GM18511 (cell line): ENCODE measurements at regions not wholly inside any gene's neighbourhood (a gene's known extent, or its start where the extent isn't known, plus 50 kb on each side); places are given as distances from the start of the nearest gene placed in this dataset.
"Not testable (repeated sequence)": the region's sequence is repeated elsewhere in the genome, so short reads cannot be mapped to it uniquely, and the experiment has no call there.

Experiments used
- ATAC-seq: cut with Tn5 transposase; IDR thresholded peaks from one replicate; pipeline ENCODE4 v1.9.1; 2021; ENCODE audit warnings: mild to moderate bottlenecking, moderate library complexity; ENCODE audit not compliant: unreplicated experiment

DNA sequence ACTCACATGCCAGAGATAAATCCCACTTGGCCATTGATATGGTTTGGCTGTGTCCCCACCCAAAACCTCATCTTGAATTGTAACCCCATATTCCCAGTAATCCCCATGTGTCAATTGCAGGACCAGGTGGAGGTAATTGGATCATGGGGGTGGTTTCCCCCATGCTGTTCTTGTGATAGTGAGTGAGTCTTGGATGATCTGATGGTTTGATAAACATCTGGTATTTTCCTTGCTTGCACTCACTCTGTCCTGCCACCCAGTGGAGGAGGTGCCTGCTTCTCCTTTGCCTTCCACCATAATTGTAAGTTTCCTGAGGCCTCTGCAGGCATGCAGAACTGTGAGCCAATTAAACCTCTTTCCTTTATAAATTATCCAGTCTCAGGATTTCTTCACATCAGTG is 50.4 kb upstream of the B3GAT2 start:
- not testable (repeated sequence) for ATAC-seq

DNA sequence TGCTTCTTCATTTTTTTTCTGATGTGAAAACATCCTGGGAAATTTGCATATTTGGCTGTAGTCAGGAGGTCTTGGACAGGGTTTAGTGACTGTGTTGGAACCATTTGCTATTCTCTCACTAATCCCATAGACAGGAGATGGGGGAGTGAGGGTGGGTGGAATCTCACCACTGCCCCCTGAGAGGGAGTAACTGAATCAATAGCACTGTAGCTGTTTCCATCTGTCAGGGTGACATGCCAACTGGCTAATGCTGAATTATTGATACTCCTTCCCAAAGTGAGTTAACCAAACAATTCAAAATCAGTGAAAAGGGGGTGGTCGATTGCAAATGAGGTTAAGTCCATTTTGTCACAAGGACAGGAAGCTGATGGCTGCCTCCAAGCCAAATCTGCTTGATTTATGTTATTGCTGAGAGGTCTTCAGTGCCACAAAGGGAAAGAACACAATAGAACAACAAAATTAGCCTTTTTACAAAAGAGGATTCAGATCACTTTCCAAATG is 55.1 kb upstream of the B3GAT2 start:
- ATAC-seq: no peak

DNA sequence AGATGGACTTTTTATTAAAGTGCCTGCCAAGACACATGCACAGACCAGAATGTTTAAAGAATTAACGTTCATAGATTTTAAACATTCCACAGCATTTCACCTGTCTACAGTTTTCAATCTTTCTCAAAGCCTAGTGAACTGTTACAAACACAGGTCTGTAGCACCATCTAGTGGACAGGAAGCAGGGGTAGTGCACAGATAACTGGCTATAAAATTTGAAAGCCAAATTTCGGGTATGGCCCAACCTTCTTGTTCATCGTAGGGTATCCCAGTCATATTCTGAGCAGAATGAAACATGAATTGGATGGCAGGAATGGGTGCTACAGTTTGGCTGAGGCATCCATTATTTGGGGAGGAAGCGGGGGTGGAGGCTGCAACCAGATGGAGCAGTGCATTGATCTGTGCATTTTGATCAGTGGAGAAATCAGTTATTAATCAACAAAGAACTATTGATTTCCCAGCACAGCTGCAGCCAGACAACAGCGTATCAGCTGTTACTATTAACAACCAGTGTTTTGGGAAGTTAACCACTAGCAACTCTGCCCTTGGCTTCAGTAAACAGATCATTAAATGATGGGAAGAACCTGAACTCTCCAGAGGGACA is 56.1 kb upstream of the B3GAT2 start:
- peak; percentile 90 for ATAC-seq

DNA sequence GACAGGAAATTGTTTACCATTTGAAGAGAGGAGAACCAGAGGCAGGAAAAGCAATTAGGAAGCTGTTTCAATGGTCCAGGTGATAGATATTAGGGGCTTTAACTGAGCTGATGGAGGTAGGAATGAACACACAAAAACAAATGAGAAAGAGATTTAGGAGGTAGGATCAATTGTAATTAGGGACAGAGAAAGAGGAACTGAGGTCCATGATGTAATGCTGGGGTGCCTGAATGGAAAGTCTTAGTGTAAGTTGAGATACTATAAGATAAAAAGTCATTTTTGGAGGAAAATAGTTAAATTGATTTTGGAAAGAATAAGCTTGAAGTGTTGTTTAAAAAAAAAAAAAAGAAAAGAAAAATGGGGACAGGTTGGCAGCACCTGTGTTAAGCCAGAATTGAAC is 58.5 kb upstream of the B3GAT2 start:
- no peak for ATAC-seq

DNA sequence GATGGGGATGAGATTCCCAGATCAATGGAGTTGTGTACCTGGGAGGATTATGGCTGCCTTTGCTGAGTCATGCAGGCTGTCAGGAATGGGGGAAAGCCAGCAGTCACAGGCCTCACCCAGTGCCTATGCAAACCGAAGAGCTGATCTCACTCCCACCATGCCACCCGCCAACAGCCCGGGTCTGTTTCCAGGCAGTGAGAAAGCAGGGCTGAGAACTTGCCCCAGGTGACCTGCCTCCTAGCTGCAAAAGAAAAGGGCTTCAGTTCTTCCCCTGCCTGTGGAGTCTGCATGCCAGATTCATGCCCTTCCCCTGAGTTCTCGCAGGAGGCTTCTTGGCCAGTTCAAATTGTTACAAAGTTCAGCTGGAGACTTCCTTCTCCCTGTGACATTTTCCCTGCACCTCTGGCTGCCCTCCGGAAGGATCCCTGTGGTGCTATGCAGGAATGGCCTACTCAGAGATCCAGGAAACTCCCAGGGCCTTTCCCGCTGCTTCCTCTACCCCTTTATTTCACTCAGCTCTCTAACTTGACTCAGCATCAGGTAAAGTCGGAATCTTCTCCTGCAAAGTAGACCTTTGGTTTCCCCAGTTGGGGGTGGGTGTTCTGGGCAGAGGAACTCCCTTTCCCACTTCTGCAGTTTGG is 71.5 kb upstream of the B3GAT2 start:
- no peak for ATAC-seq

DNA sequence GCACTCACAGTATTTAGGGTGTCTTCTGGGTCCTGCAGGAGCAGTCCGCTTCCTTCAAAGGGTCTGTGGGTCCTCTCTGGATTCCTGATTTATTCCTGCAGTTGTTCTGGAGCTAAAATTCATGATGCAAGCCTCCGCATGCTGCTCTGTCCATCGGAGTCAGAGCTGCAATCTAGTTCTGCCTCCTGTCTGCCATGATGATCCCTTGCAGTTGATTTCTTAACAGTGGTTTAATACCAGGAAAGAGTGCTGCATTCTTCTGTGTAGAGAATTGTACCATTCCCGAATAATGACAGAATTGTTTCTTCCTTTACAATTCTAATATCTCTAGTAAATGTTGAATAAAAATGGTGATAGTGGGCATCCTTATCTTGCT is 72.0 kb upstream of the B3GAT2 start:
- no peak for ATAC-seq

DNA sequence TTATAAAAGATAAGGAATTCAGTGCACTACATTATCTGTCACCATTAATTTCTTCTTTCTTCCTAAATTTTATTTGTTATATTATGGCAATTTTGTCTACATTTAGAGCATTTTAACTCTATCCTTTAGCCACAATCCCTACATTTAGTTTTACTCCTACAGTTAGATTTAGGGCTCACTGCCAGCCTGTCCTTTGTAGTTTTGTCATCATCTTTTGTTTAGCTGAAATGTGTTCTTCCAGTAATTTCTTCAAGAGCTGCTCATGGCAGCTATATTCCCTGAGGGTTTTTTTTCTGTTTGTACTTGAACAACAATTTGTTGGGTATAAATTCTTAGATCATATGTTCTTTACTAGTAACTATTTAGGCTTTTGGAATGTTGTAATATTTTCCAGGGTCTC is 72.7 kb upstream of the B3GAT2 start:
- no peak for ATAC-seq

DNA sequence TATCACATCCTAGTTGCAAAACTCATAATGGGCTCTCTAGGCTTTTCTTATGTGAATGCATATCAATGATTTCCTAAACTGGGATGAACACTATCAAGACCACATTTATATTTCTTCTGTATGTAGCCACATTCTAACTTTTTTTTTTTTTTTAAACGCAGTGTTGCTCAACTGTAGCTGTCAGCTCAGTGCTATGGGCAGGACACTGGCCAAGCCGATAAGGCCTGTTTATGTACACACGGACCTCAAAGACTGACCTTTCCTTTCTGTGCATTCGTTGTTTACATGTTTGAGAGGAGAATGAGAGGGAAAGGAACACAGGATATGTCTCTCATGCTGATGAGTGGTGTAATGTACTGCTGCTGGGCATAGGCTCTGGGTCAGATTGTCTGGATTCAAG is 75.1 kb upstream of the B3GAT2 start:
- no peak for ATAC-seq

DNA sequence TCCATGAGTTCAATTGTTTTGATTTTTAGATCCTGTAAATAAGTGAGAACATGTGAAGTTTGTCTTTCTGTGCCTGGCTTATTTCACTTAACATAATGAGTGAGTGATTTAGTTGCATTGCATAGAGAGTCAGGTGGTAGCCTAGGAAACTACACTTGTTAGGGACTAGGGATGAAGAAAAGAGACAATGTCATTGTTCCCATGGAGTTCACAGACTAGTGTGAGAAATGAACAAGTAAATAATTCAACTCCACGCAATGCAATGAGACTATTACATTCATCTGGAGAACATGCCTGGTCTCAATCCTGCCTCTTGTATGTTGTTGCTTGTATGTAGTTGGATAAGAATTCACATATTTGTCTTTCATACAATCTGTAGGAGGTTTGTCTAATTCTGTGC is 76.3 kb upstream of the B3GAT2 start:
- ATAC-seq: no peak

DNA sequence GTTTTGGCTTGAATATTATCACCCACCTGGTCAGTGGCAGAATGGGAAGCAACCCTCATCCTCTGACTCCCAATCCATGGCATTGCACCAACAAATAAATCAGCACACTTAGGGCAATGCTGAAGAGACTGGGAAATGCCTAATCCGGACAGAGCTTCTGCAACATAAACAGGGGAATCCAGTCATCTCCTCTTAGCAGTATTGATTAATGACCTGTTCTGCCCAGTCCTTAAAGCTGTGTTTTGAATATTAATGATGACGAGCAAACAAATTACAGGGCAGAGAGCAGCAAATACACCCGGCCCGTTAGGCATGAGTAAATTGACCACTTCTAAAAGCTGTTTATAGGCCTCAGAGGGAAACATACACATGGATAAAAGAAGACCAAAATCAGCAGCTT is 77.0 kb upstream of the B3GAT2 start:
- no peak for ATAC-seq

DNA sequence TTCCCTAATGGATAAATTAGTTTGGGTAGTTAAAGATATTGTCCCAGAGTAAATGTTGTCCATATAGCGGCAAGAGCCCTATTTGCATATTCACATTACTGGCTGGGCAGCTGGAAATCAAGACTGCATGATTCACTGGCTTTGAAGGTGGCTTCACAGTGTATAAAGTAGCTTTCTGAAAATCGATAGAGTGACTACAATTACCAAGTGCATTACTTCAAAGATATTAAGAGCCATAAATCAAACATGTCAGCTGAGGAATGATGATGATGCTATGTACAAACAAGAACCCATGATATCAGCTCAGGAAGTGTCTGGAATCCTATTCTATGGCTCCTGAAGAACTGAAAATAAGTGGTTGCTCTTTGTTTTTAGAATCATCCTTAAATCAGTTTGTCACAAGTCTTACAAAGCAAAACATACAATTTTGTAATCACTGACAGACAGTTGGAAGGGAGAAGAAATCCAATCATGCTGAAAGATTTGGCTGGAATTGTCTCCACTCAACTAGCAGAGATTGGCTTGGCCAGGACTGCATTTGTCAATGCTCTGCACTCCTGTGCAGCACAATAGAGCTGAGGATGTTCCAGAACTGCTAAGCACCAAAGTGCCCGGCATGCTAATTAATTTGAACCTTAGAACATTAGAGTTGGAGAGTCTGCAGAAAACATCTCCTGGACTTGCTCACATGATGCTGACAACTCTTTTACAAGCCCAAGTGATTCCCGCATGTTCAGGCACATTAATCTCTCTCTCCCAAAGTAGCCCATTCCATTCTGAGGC is 77.9 kb upstream of the B3GAT2 start:
- no peak for ATAC-seq

DNA sequence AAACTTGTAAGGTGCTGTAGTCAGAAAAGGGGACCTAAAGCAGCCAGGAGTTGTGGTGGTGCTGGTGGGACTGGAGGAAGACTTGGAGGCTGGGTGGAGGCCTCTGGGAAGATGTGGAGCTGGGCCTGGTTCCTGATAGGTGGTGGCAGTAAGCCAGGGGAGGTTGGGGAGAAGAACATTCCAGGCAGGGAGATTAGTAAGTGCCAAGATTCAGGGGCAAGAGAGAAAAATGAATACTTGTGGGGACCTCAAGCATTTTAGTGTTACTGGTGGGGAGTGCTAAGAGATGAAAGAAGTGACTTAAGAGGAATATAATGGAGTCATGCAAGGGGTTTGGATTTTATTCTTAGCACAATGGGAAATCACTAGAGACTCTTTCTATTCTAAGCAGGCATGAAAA is 79.0 kb upstream of the B3GAT2 start:
- ATAC-seq: no peak

DNA sequence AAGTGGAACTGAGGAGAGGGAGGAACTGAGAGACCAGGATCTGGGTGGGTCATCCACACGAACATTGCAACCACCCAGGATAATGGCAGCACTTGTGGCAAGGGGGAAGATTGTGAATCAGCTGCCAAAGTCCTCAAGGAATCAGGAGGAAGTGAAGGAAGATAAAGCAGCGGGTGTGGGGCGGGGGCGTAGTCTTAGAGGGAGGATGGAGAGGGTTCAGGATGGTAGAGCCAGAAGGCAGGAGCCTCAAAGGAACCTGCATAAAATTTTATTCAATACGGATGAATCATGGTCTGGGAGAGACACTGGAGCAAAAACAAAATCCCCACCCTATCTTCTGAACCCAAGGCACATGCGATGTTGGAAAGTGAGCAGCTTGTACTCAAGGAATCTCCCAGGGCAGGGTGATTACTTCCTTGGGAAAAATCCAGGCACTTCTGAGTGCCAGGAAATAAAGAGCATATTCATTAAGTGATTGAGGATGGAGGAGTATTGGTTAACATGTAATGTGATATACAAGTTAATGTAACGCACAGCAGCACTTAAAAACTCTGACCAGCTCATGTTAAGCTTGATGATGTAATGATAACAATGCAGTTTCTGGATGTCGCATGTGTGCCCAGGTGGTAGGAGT is 82.0 kb upstream of the B3GAT2 start:
- ATAC-seq: no peak

DNA sequence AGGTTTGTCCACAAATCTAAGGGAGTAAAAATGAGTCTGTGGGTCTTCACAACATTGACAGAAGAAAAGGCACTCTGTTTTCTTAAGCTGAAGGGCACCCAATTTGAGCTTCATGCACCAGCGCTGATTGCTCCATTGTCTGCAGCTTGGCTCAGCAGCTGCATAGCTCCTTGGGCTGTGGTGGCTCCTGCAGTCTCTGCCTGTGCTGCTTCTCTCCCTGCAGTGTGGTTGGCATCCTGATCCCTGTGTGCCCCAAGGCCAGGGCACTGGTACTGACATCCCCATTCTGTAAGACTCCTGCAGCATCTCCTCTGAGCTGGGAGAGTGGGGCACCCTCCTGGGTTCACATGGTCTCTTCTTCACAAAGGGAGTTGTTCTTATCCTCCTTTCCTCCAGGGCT is 83.2 kb upstream of the B3GAT2 start:
- ATAC-seq: no peak

DNA sequence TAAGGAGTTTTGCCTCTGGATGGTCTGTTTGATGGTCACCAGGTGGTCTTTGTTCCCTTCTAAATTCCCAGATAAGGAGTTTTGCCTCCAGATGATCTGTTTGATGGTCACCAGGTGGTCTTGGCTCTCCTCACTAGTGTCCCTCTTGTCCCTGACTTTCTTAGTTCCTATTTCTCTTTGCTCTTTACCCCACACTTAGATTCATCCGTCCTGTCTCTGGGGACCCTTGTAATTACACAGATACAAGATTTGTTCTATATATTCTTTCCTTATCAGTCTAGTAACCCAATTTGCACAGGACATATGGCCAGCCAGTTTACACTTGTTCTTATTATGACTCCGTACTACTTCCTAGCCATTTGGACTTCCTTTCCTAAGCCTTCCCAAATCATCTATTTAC is 84.0 kb upstream of the B3GAT2 start:
- no peak for ATAC-seq

DNA sequence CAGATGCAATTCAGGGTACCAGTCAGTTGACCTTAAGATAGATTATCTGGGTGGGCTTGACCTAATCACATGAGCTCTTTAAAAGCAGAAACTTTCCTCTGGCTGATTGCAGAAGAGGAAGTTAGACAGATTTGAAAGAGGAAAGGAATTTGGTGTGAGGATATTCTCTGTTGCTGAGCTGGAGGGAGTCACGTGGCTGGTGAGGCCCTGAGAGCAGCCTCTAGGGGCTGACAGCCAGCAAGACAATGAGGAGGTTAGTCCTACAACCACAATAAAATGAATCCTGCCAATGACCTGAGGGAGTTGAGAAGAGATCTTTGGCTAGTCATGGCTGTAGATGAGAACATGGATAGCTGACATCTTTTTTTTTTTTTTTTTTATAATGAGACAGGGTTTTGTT is 87.0 kb upstream of the B3GAT2 start:
- ATAC-seq: no peak

DNA sequence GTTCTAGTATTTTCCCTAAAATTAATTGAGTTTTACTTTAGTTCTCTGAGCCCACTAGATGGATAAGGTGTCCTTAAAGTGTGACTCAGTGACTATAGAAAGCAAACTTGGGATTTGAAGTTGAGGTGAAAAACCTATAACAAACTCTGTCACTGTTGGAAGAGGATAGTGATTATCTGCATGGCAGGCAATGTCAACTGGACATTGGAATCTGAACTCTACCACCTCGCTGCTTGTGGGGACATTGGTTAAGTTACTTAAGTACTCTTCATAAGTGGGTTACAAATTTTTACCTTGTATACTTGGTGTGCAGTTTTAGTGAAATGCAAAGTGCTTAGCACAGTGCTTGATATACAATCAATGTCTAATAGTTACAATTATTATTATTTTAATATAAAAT is 87.9 kb upstream of the B3GAT2 start:
- no peak for ATAC-seq

DNA sequence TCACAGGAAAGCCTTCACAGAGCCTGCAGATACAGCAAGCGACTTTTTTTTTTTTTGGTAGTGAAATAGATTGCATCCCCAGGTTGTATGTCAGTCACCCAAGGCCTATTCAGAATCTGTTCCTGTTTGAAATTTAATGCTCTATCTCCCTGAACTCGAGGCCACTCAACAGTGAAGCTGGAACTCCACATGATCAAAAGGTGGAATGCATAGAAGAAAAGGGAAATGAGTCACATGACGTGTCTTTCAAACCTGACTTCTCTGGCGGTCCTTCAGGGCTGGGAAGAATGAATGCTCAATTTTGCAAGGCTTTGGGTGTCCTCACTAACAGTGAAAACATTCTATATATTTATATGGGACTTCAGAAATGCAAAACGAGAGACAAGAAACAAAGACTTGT is 88.4 kb upstream of the B3GAT2 start:
- no peak for ATAC-seq

DNA sequence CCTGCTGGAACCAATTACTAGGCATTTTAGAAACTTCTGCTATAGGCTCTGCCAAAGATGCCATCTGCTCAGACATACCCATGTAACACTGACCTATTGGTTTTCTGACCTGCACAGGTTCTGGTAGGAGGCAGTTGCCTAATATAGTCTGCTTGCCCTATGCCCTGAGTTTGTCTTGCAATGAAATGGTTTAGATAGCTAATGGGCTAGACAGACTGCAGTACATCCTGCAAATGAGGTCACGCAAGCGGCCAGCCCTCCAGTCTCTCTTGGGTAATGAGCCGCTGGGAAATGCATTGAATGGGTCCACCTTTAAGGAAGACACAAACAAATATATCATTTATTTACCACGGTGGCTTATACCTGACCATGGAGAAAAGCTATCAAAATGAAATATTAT is 90.6 kb upstream of the B3GAT2 start:
- ATAC-seq: no peak

DNA sequence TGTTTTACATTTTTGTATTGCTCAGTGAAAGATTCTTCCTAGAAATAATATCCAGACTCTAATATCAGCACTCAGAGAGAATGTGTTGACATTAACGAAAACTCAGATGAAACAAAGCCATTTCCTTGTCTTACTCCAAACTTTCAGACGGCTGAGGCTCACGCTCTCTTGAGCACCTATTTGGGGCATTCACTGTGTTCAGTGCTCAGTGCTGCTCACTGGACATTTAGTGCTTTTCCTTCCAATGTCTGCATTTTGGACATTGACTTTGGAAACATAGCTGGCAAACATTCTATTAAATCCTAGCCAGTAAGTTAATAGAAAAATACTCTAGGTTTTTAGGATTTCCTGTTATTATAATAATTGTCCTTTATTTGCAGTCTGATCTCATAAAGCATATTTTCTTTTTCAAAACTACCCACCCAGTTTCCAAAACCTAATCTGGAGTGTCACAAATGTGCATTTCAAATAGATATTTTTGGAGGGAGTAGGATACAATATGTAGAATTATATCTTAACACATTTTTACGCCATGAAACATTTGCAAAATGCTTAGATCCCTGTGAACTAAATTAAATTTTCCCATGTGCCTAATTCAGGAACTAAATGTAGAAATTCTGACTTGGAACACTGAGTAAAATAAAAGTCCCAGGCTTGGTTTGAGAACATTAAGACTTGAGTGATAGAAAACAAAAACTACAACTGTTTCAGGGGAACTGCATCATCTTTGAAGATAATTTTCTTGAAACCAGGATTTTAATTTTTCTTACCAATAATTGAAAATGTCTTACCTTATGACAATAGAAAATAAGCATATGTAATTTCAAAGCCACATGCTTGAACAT is 91.7 kb upstream of the B3GAT2 start:
- ATAC-seq: no peak

DNA sequence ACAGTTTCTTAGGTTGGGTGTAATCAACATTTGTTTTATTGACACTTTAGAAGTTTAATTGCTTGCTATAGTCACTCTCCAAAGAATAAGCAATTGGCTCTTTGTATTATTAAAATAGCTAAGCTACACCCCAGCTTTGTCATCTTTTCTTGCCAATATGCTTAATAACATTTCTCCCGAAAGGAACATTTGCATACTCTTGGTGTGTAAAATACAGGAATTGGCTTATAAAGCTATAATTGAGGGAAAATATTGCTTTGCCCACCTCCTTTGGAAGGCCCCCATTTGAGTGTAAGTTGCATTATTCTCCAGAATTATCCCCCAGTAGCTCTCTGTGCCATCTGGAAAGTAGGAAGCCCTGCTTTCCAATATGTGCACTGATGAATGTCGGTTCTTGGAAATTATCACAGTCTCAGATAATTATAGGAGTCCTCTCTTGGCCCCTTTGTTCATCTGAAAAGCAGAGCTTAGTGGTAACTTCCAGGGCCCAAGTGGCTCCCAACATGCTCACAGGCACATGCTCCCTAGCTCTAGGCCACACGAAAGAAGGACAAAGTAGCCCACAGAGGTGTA is 92.4 kb upstream of the B3GAT2 start:
- ATAC-seq: no peak
